Gastrocnemius medialis (tissue), 4 donors: ENCODE measurements at regions not wholly inside any gene's neighbourhood (a gene's known extent, or its start where the extent isn't known, plus 50 kb on each side); places are given as distances from the start of the nearest gene placed in this dataset.

ENCODE experiments used
- ATAC-seq, 2 donors: fragments of 150-250 bp; one replicate each; pipeline ENCODE4 v1.9.1; 2016
- DNase-seq, 2 donors: peaks; one replicate each; pipeline ENCODE4 v3.0.0-alpha.2; 2019
- H3K27ac ChIP-seq, 4 donors: fragments of 200-600 bp; sonication (generic); 1 replicate in 1 of 4; 2 replicates in 3 of 4; pipeline ENCODE4 v1.5.1; 2016 to 2018; ENCODE audit warnings: mild to moderate bottlenecking in 2 of 4, moderate library complexity in 1 of 4
- H3K27me3 ChIP-seq, 3 donors: fragments of 200-600 bp; sonication (generic) in 2 of 3; 1 replicate in 1 of 3; 2 replicates in 2 of 3; pipeline versions ENCODE4 v1.5.1 to v1.6.0; 2016 to 2019; ENCODE audit warnings: mild to moderate bottlenecking in 1 of 3, moderate library complexity in 1 of 3
- H3K36me3 ChIP-seq, 2 donors: fragments of 200-600 bp; sonication (generic) in 1 of 2; one replicate each; pipeline ENCODE4 v1.5.1; 2017 to 2018
- H3K4me1 ChIP-seq, 2 donors: fragments of 200-600 bp; sonication (generic) in 1 of 2; one replicate each; pipeline ENCODE4 v1.5.1; 2016 to 2017; ENCODE audit warnings: mild to moderate bottlenecking in 2 of 2
- H3K4me3 ChIP-seq, 4 donors: fragments of 200-600 bp; sonication (generic) in 3 of 4; 1 replicate in 1 of 4; 2 replicates in 3 of 4; pipeline ENCODE4 v1.5.1; 2016 to 2019; ENCODE audit warnings: mild to moderate bottlenecking in 2 of 4
- H3K9me3 ChIP-seq, 3 donors: fragments of 200-600 bp; sonication (generic) in 2 of 3; 1 replicate in 1 of 3; 2 replicates in 2 of 3; pipeline ENCODE4 v1.5.1; 2016 to 2019
- POLR2A ChIP-seq, 2 donors: fragments of 450-650 bp; IDR thresholded peaks; one replicate each; pipeline ENCODE4 v1.6.1; 2017; ENCODE audit warnings: antibody characterized with exemption in 2 of 2, mild to moderate bottlenecking in 2 of 2, moderate library complexity in 2 of 2
- in situ Hi-C, 4 donors: fragments of 200-750 bp; cut with MboI; loops; one replicate each; pipeline versions ENCODE4 v1.15.0 to v1.8.0; 2017; ENCODE audit warnings: low sequenced_read_pairs in 4 of 4
- intact Hi-C: fragments of 100-400 bp; cut with DNase I; formaldehyde crosslinking; loops from one replicate; pipeline ENCODE4 v1.15.1; 2023; ENCODE audit warnings: low total_unique reads
- TF ChIP-seq, protein P1 (sequence below), 5 experiments: fragments of 450-650 bp in 3 of 5; fragments of 200-600 bp in 2 of 5; sonication (generic) in 2 of 5; IDR thresholded peaks in 4 of 5; conservative IDR thresholded peaks in 1 of 5; 1 replicate in 4 of 5; 2 replicates in 1 of 5; pipeline ENCODE4 v1.5.1; 2016 to 2019; ENCODE audit warnings: antibody characterized with exemption in 5 of 5, mild to moderate bottlenecking in 3 of 5, moderate library complexity in 3 of 5

DNA sequence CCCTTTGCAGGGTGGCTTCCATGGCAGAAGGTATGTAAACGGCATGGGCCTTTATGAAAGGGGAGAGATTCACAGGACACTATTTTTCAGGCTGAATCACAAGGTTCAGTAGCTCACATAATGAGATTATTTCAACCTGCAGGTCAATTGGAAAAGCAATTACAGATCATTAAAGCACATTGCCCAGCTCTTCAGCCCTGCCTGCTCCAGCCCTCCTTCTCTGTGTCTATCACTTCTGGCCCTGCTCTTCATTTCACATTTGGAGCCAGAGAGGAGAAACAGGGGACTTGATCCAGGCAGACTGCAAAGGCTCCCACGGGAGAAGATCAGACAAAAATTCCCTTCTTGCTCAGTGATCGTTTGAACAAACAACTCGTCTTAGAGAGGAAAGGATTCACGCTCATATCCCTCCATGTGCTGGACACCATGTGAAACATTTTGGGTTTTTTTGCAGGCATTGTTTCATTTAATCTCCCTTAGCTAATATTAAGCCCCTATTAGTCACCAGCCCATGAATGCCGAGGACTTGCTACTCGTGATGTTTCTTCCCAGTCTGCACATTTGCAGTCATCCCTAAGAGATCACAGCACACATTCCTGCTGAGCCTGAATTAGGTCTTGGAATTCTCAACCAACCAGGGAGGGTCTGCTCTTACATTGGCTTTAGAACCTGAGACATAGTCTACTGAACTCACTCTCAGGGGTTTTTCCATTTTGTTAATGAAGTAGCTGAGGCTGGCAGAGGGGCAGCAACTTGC is 443.9 kb upstream of the CCL2 start:
- TF ChIP-seq, protein P1, sequence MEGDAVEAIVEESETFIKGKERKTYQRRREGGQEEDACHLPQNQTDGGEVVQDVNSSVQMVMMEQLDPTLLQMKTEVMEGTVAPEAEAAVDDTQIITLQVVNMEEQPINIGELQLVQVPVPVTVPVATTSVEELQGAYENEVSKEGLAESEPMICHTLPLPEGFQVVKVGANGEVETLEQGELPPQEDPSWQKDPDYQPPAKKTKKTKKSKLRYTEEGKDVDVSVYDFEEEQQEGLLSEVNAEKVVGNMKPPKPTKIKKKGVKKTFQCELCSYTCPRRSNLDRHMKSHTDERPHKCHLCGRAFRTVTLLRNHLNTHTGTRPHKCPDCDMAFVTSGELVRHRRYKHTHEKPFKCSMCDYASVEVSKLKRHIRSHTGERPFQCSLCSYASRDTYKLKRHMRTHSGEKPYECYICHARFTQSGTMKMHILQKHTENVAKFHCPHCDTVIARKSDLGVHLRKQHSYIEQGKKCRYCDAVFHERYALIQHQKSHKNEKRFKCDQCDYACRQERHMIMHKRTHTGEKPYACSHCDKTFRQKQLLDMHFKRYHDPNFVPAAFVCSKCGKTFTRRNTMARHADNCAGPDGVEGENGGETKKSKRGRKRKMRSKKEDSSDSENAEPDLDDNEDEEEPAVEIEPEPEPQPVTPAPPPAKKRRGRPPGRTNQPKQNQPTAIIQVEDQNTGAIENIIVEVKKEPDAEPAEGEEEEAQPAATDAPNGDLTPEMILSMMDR (IDR thresholded peaks at IDR 0.05 in 4 of 5, conservative IDR thresholded peaks at IDR 0.05 in 1 of 5) = no peak
- no peak for TF ChIP-seq POLR2A (IDR thresholded peaks at IDR 0.05)
- Histone ChIP-seq H3K27me3 (peaks cover 0 to 11% (median 0%) of the 10 kb centered on the region in 3 donors), H3K27ac (no peak overlapping the region), H3K4me1 (peaks cover 0 to 3% of the 10 kb centered on the region in 2 donors), H3K9me3 (no peaks in the 10 kb centered on the region), H3K36me3 (no peaks in the 10 kb centered on the region), H3K4me3 (no peak overlapping the region)
- intact Hi-C loops (no loop called here), in situ Hi-C loops (no loop called here)
- ATAC-seq (no peak), DNase-seq (no peak)

- H3K36me3 ChIP-seq = no peaks in the 10 kb centered on the region
- H3K4me3 ChIP-seq = no peak overlapping the region
- in situ Hi-C loops = no loop called here
- no peaks in the 10 kb centered on the region for H3K9me3 ChIP-seq
- DNase-seq = no peak
- intact Hi-C loops = no loop called here
- TF ChIP-seq POLR2A (IDR thresholded peaks at IDR 0.05) = no peak
- TF ChIP-seq, protein P1 (IDR thresholded peaks at IDR 0.05 in 4 of 5, conservative IDR thresholded peaks at IDR 0.05 in 1 of 5) = no peak
- H3K27ac ChIP-seq = no peak overlapping the region
- peaks cover 0 to 3% of the 10 kb centered on the region in 2 donors for H3K4me1 ChIP-seq
- ATAC-seq = no peak
- H3K27me3 ChIP-seq = peaks cover 0 to 11% (median 0%) of the 10 kb centered on the region in 3 donors
Measured at GRCh38 chr17:33811984-33812577, 443.0 kb upstream of the CCL2 start.

- intact Hi-C loops = no loop called here
- no peak for TF ChIP-seq POLR2A (IDR thresholded peaks at IDR 0.05)
- TF ChIP-seq, protein P1 (IDR thresholded peaks at IDR 0.05 in 4 of 5, conservative IDR thresholded peaks at IDR 0.05 in 1 of 5) = no peak
- ATAC-seq (no peak), DNase-seq (no peak)
- H3K9me3 ChIP-seq = no peaks in the 10 kb centered on the region
- H3K27ac ChIP-seq = no peak overlapping the region
- peaks cover 0 to 15% (median 0%) of the 10 kb centered on the region in 3 donors for H3K27me3 ChIP-seq
- H3K36me3 ChIP-seq = no peaks in the 10 kb centered on the region
- in situ Hi-C loops = no loop called here
- no peak overlapping the region for H3K4me3 ChIP-seq
- peaks cover 0 to 3% of the 10 kb centered on the region in 2 donors for H3K4me1 ChIP-seq
Measured at GRCh38 chr17:33814852-33815251, 440.2 kb upstream of the CCL2 start.

GRCh38 chr17:33816036-33816435 is 439.0 kb upstream of the CCL2 start:
- Histone ChIP-seq H3K27me3 (peaks cover 0 to 13% (median 0%) of the 10 kb centered on the region in 3 donors), H3K9me3 (no peaks in the 10 kb centered on the region), H3K27ac (no peak overlapping the region), H3K4me3 (no peak overlapping the region), H3K36me3 (no peaks in the 10 kb centered on the region), H3K4me1 (peaks cover 0 to 3% of the 10 kb centered on the region in 2 donors)
- intact Hi-C loops = no loop called here
- no peak for ATAC-seq
- no peak for DNase-seq
- no peak for TF ChIP-seq POLR2A (IDR thresholded peaks at IDR 0.05)
- TF ChIP-seq, protein P1 (IDR thresholded peaks at IDR 0.05 in 4 of 5, conservative IDR thresholded peaks at IDR 0.05 in 1 of 5) = no peak
- in situ Hi-C loops = no loop called here
